ENCODE measurements at regions not wholly inside any gene's neighbourhood (a gene's known extent, or its start where the extent isn't known, plus 50 kb on each side); places are given as distances from the start of the nearest gene placed in this dataset.
"Not testable (repeated sequence)": the region's sequence is repeated elsewhere in the genome, so short reads cannot be mapped to it uniquely, and the experiment has no call there.

GRCh38 chr4:170773709-170774273 lies 684.0 kb upstream of the AADAT start:
- no peak for DNase-seq

GRCh38 chr4:170772429-170772828 lies 682.7 kb upstream of the AADAT start:
- no peak for DNase-seq

- no peak for DNase-seq
Measured at GRCh38 chr4:170770664-170771063, 680.9 kb upstream of the AADAT start.

GRCh38 chr4:170769862-170770261 lies 680.1 kb upstream of the AADAT start:
- no peak for DNase-seq

- DNase-seq = no peak
Measured at GRCh38 chr4:170758988-170759387, 669.2 kb upstream of the AADAT start.

GRCh38 chr4:170750519-170750918 lies 660.8 kb upstream of the AADAT start:
- DNase-seq = no peak

- no peak for DNase-seq
Measured at GRCh38 chr4:170748975-170749374, 659.2 kb upstream of the AADAT start.

GRCh38 chr4:170743633-170744032 lies 653.9 kb upstream of the AADAT start:
- no peak for DNase-seq

- no peak for DNase-seq
Measured at GRCh38 chr4:170741856-170742255, 652.1 kb upstream of the AADAT start.

GRCh38 chr4:170736710-170737109 lies 647.0 kb upstream of the AADAT start:
- no peak for DNase-seq

- DNase-seq = no peak
Measured at GRCh38 chr4:170729897-170730296, 640.1 kb upstream of the AADAT start.

- no peak for DNase-seq
Measured at GRCh38 chr4:170729236-170729635, 639.5 kb upstream of the AADAT start.

GRCh38 chr4:170724191-170724590 lies 634.4 kb upstream of the AADAT start:
- DNase-seq = no peak

- DNase-seq = no peak
Measured at GRCh38 chr4:170723171-170723570, 633.4 kb upstream of the AADAT start.

GRCh38 chr4:170721812-170722373 lies 632.1 kb upstream of the AADAT start:
- DNase-seq = no peak

- no peak for DNase-seq
Measured at GRCh38 chr4:170716868-170717267, 627.1 kb upstream of the AADAT start.

- DNase-seq = no peak
Measured at GRCh38 chr4:170705907-170706306, 616.2 kb upstream of the AADAT start.

GRCh38 chr4:170700064-170700463 lies 610.3 kb upstream of the AADAT start:
- DNase-seq = no peak

- no peak for DNase-seq
Measured at GRCh38 chr4:170698334-170698733, 608.6 kb upstream of the AADAT start.

GRCh38 chr4:170697845-170698244 lies 608.1 kb upstream of the AADAT start:
- DNase-seq = no peak

GRCh38 chr4:170697045-170697444 lies 607.3 kb upstream of the AADAT start:
- DNase-seq = no peak

- no peak for DNase-seq
Measured at GRCh38 chr4:170691168-170691567, 601.4 kb upstream of the AADAT start.

GRCh38 chr4:170687751-170688150 lies 598.0 kb upstream of the AADAT start:
- no peak for DNase-seq

GRCh38 chr4:170685701-170686100 lies 595.9 kb upstream of the AADAT start:
- not testable (repeated sequence) for DNase-seq

GRCh38 chr4:170682558-170683294 lies 593.0 kb upstream of the AADAT start:
- DNase-seq = no peak
